ENCODE measurements at regions not wholly inside any gene's neighbourhood (a gene's known extent, or its start where the extent isn't known, plus 50 kb on each side); places are given as distances from the start of the nearest gene placed in this dataset.

DNA sequence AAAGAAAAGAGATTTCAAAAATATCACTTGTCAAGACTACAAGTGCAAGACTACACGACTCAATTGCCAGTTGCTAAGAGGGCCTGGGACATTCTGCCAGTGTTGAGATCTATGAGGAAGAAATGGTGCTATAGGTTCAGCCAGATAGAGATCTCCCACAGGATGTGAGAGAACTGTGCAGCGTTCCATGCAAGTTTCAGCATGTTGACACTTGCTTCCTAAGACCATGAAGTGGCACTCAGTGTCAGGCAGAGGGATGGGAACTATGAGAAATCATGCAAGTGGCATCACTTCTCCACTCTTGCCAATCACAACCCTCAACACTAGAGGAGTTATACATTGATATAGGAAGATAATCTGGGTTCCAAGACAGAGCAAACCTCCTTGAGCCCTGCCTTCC, 210.3 kb downstream of the CHRM2 start:
- DNase-seq (ENCODE audit: low spot score) = no peak
- no peak for TF ChIP-seq CTCF (IDR thresholded peaks at IDR 0.05)
- ATAC-seq (ENCODE audit: low FRiP score) = no peak

DNA sequence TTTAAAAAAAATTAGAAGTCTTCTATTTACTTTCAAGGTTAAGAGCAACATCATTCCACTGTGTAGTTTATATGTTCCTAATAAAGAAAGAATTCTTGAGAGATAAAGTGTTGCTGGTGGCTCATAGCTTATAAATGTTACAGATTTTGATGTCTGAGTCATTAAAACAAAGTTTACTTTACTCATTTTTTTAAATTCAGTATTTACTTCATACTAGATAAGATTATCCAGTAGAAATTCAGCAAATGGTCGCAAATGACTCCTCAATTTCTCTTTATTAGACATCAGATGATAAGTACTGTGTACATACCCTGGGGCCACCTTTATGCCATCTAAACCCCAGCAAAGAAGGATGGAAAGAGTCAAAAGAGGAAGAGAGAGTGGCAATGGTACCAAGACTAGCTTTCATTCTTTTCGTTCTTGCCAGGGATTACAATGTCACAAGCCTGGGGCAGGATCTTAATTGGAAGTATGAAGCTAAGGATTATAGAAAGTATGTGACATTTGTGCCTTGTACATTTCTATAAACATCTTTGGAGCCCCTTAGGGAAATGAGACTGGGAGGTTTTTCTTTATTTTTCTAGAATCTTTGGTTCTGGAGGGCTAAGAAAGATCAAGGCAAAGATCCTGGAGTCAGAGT, 206.1 kb downstream of the CHRM2 start:
- no peak for ATAC-seq (ENCODE audit: low FRiP score)
- TF ChIP-seq CTCF (IDR thresholded peaks at IDR 0.05) = no peak
- DNase-seq (ENCODE audit: low spot score) = no peak

DNA sequence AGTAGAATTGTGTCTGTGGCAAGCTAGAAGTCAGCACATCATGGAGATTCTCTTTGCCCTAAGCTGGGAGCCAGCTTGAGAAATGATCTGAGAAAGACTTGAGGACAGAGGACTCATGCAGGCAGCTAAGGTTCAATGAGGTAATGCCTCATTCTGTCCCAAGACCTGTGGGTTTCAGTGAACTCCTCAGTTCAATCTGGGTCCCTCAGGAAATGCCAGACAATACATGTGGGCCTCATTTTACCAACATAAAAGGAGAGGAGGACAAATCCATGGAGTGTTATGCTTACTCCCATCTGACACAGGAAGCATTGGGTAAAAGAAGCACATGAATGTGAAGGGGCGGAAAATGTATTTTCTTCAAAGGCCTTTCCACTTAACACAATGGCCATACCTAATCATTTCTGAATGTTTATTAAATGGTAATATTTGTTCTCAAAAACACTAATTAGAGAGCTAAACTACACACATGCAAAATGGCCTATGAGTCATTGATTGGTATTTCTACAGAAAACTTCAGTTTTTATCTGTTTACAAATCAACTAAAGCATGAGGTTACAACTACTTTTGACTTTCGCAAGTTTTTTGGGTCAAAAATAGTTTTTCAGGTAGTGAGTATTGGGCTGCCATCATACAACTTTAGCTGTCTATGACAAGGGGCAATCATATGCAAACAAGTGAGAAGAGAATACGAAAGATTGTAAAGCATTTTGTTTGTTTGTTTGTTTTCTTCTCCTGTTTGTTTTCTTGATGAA, 205.3 kb downstream of the CHRM2 start:
- no peak for TF ChIP-seq CTCF (IDR thresholded peaks at IDR 0.05)
- ATAC-seq (ENCODE audit: low FRiP score) (no peak), DNase-seq (ENCODE audit: low spot score) (no peak)
